CD14-positive monocyte (primary cell): ENCODE measurements at regions not wholly inside any gene's neighbourhood (a gene's known extent, or its start where the extent isn't known, plus 50 kb on each side); places are given as distances from the start of the nearest gene placed in this dataset.

Experiments used
- DNase-seq, 3 donors: peaks; one replicate each; pipeline ENCODE4 v3.0.0-alpha.2; 2011 to 2022
- H2AFZ ChIP-seq: 2 replicates; pipeline ENCODE4 v1.6.0; 2012; ENCODE audit warnings: mild to moderate bottlenecking, low read depth, low read length, inconsistent platforms; ENCODE audit not compliant: insufficient read depth, poor library complexity, severe bottlenecking
- H3K27ac ChIP-seq, 2 donors: 1 replicate in 1 of 2; 2 replicates in 1 of 2; pipeline ENCODE4 v1.5.1; 2012 to 2013; ENCODE audit warnings: low read length in 2 of 2, control low read depth in 1 of 2, inconsistent platforms in 1 of 2, low read depth in 1 of 2, mild to moderate bottlenecking in 1 of 2
- H3K27me3 ChIP-seq, 2 donors: one replicate each; pipeline versions ENCODE4 v1.6.0 to v1.6.1; 2011 to 2013; ENCODE audit warnings: low read length in 2 of 2; ENCODE audit not compliant: control insufficient read depth in 2 of 2, insufficient read depth in 2 of 2
- H3K36me3 ChIP-seq, 2 donors: replicated peaks in 1 of 2; 1 replicate in 1 of 2; 2 replicates in 1 of 2; pipeline versions ENCODE4 v1.5.1 to v1.6.1; 2012 to 2013; ENCODE audit warnings: low read length in 2 of 2, control low read depth in 1 of 2, inconsistent platforms in 1 of 2, mild to moderate bottlenecking in 1 of 2; ENCODE audit not compliant: insufficient read depth in 2 of 2, control insufficient read depth in 1 of 2
- H3K4me1 ChIP-seq, 2 donors: 1 replicate in 1 of 2; 2 replicates in 1 of 2; pipeline versions ENCODE4 v1.5.1 to v1.6.1; 2012 to 2013; ENCODE audit warnings: low read length in 2 of 2, control low read depth in 1 of 2, inconsistent platforms in 1 of 2, mild to moderate bottlenecking in 1 of 2, moderate library complexity in 1 of 2; ENCODE audit not compliant: insufficient read depth in 2 of 2, control insufficient read depth in 1 of 2
- H3K4me2 ChIP-seq: replicated peaks from 2 replicates; pipeline ENCODE3; 2012; ENCODE audit warnings: low read length, moderate library complexity, mild to moderate bottlenecking; ENCODE audit not compliant: poor library complexity, severe bottlenecking; ENCODE audit errors: extremely low read depth
- H3K4me3 ChIP-seq, 3 experiments: fragments of 200-600 bp in 1 of 3; sonication (generic) in 1 of 3; replicated peaks in 1 of 3; 1 replicate in 2 of 3; 2 replicates in 1 of 3; pipeline ENCODE4 v1.5.1; 2011 to 2013; ENCODE audit warnings: low read length in 3 of 3, mild to moderate bottlenecking in 3 of 3, control low read depth in 2 of 3, low read depth in 2 of 3, inconsistent platforms in 1 of 3, moderate library complexity in 1 of 3
- H3K79me2 ChIP-seq: 2 replicates; pipeline ENCODE4 v1.6.0; 2012; ENCODE audit warnings: mild to moderate bottlenecking, control low read depth, inconsistent platforms, low read length, moderate library complexity; ENCODE audit not compliant: insufficient read depth
- H3K9ac ChIP-seq: 2 replicates; pipeline ENCODE4 v1.6.0; 2017; ENCODE audit warnings: low read length, mild to moderate bottlenecking; ENCODE audit not compliant: insufficient read depth, poor library complexity, severe bottlenecking
- H3K9me3 ChIP-seq, 2 donors: replicated peaks in 1 of 2; 1 replicate in 1 of 2; 2 replicates in 1 of 2; pipeline versions ENCODE4 v1.5.1 to v1.6.1; 2012 to 2013; ENCODE audit warnings: low read length in 2 of 2, control low read depth in 1 of 2; ENCODE audit not compliant: control insufficient read depth in 1 of 2, insufficient read depth in 1 of 2
- H4K20me1 ChIP-seq: 2 replicates; pipeline ENCODE4 v1.6.0; 2012; ENCODE audit warnings: mild to moderate bottlenecking, low read length, control low read depth, moderate library complexity; ENCODE audit not compliant: insufficient read depth
- H3K27ac Mint-ChIP-seq, 7 donors: one replicate each; pipeline ENCODE4 v1.8.0; 2020; ENCODE audit warnings: mild to moderate bottlenecking in 7 of 7, mixed read lengths in 7 of 7, moderate library complexity in 6 of 7, inconsistent platforms in 2 of 7
- H3K27me3 Mint-ChIP-seq, 3 donors: one replicate each; pipeline ENCODE4 v1.8.0; 2021 to 2022; ENCODE audit warnings: low read depth in 3 of 3, mild to moderate bottlenecking in 3 of 3, mixed read lengths in 3 of 3, moderate library complexity in 3 of 3, inconsistent platforms in 1 of 3
- H3K36me3 Mint-ChIP-seq, 2 donors: one replicate each; pipeline ENCODE4 v1.8.0; 2020; ENCODE audit warnings: mixed read lengths in 2 of 2, inconsistent platforms in 1 of 2, mild to moderate bottlenecking in 1 of 2
- H3K4me1 Mint-ChIP-seq: one replicate; pipeline ENCODE4 v1.8.0; 2020; ENCODE audit warnings: mild to moderate bottlenecking, mixed read lengths
- H3K4me3 Mint-ChIP-seq, 2 donors: one replicate each; pipeline ENCODE4 v1.8.0; 2020; ENCODE audit warnings: mild to moderate bottlenecking in 2 of 2, mixed read lengths in 2 of 2, moderate library complexity in 1 of 2
- H3K9me3 Mint-ChIP-seq, 7 donors: one replicate each; pipeline ENCODE4 v1.8.0; 2020 to 2022; ENCODE audit warnings: mixed read lengths in 7 of 7, mild to moderate bottlenecking in 6 of 7, moderate library complexity in 6 of 7, inconsistent platforms in 2 of 7
- WGBS: methylation state at CpG from one replicate; pipeline ENCODE4 v1.1.5; 2013; ENCODE audit warnings: missing lambda C conversion rate; ENCODE audit not compliant: insufficient coverage; 5-methylcytosine and 5-hydroxymethylcytosine counted together
- intact Hi-C, 2 donors: fragments of 100-400 bp; cut with micrococcal nuclease; formaldehyde crosslinking; loops; one replicate each; pipeline versions ENCODE4 v1.15.0 to v1.15.1; 2023
- TF ChIP-seq, protein P1 (sequence below): fragments of 200-600 bp; IDR thresholded peaks from one replicate; pipeline ENCODE4 v1.8.0; 2022; ENCODE audit warnings: antibody characterized with exemption, mild to moderate bottlenecking

DNA sequence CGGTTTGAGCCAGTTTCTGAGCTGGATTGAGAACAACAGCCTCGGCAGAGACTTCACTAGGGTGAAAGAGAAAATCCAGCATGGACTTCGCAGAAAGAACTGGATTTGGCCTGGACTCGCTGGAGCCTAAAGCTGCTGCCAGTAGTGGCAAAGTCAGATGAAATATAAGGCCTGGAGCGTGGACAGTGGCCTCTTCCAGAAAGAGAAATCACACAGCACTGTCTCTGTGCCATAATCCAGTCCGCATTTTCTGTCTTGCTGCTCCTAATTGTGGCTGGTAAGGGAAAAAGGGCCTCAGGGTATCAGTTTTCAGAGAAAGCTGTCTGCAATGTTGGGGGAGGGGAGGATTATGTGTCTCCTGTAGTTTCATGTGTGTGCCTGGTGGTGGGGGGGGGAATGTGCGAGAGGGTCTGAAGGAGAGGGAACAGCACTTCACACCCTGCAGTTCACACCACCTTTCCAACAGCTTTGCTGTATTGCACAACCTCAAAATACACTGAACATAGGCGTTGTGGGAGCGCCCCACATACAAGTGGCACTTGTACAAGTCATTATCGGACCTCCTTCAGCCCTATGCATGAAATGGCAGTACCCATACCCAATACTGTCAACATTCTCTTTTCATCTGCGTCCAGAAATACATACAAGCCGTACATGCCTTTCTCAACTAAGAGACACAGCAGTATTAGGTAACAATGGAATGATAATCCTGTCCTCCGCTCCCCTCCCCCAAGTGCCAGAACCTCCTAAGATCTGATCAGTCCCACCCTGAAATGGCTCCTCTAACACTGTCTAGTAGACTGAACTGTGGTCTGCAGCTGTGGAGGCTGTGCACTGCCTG, 107.5 kb upstream of the ATF7IP start:
- Mint-ChIP-seq H3K4me1 (peaks cover 82% of the 10 kb centered on the region), H3K9me3 (peaks cover 10 to 31% (median 22%) of the 10 kb centered on the region in 7 donors), H3K27ac (peak overlapping the region; percentile 93 to 99 (median 98)), H3K36me3 (peaks cover 4 to 14% of the 10 kb centered on the region in 2 donors), H3K4me3 (peak overlapping the region; percentile 64 to 66), H3K27me3 (peaks cover 0 to 3% (median 0%) of the 10 kb centered on the region in 3 donors)
- DNase-seq: peak; percentile 87 to 91 (median 88)
- TF ChIP-seq, protein P1, sequence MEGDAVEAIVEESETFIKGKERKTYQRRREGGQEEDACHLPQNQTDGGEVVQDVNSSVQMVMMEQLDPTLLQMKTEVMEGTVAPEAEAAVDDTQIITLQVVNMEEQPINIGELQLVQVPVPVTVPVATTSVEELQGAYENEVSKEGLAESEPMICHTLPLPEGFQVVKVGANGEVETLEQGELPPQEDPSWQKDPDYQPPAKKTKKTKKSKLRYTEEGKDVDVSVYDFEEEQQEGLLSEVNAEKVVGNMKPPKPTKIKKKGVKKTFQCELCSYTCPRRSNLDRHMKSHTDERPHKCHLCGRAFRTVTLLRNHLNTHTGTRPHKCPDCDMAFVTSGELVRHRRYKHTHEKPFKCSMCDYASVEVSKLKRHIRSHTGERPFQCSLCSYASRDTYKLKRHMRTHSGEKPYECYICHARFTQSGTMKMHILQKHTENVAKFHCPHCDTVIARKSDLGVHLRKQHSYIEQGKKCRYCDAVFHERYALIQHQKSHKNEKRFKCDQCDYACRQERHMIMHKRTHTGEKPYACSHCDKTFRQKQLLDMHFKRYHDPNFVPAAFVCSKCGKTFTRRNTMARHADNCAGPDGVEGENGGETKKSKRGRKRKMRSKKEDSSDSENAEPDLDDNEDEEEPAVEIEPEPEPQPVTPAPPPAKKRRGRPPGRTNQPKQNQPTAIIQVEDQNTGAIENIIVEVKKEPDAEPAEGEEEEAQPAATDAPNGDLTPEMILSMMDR: no peak
- no peaks in the 10 kb centered on the region for H3K36me3 ChIP-seq
- peak overlapping the region; percentile 66 for H2AFZ ChIP-seq
- WGBS: 30% methylated on average over 8 of the region's 13 CpGs
- no peaks in the 10 kb centered on the region for H3K79me2 ChIP-seq
- H3K27ac ChIP-seq: peak overlapping the region; percentile 77 to 90
- H4K20me1 ChIP-seq: no peaks in the 10 kb centered on the region
- peak overlapping the region in 1 of 3 experiments; percentile 58 for H3K4me3 ChIP-seq
- H3K9ac ChIP-seq: peak overlapping the region; percentile 61
- H3K4me1 ChIP-seq: peaks cover 80 to 87% of the 10 kb centered on the region in 2 donors
- no peaks in the 10 kb centered on the region for H3K27me3 ChIP-seq
- peak overlapping the region; percentile 52 for H3K4me2 ChIP-seq
- intact Hi-C loops: loop anchor here (1.0 to 5.0 kb wide), 3 partner anchors 17 to 134 kb away; partner anchors contain the start of gene ATF7IP (in 2 of the 2)
- peaks cover 0 to 17% of the 10 kb centered on the region in 2 donors for H3K9me3 ChIP-seq

DNA sequence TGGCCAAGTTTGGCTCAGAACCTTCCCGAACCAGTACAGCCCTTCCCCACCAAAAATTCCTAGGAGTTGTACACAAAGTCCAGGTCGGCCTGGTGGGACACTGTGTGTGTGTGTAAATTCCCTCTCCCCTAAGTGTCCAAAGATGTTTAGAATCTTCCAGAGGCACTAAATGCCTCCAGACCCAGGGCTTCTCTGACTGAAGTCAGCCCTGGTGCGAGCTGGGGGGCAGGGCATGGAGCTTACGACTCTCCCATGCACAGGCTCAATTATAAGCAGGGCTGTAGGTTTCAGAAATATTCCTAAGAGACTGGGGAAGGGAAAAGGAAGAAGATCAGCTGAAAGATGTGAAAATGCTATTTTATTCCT, 106.9 kb upstream of the ATF7IP start:
- Histone ChIP-seq H3K9me3 (peaks cover 0 to 17% of the 10 kb centered on the region in 2 donors), H3K4me1 (peaks cover 74 to 81% of the 10 kb centered on the region in 2 donors), H3K4me2 (peak overlapping the region; percentile 52), H3K79me2 (no peaks in the 10 kb centered on the region), H3K9ac (no peak overlapping the region), H3K36me3 (no peaks in the 10 kb centered on the region), H3K27me3 (no peaks in the 10 kb centered on the region), H4K20me1 (no peaks in the 10 kb centered on the region), H3K27ac (peak overlapping the region; percentile 77 to 90), H2AFZ (peak overlapping the region; percentile 66), H3K4me3 (peak overlapping the region in 1 of 3 experiments; percentile 58)
- peaks cover 10 to 31% (median 23%) of the 10 kb centered on the region in 7 donors for H3K9me3 Mint-ChIP-seq
- peak overlapping the region in 1 of 2 donors; percentile 64 for H3K4me3 Mint-ChIP-seq
- no CpG with 5 or more reads among the region's 4 CpGs for WGBS
- peak overlapping the region; percentile 93 to 99 (median 98) for H3K27ac Mint-ChIP-seq
- peaks cover 4 to 14% of the 10 kb centered on the region in 2 donors for H3K36me3 Mint-ChIP-seq
- TF ChIP-seq, protein P1: no peak
- intact Hi-C loops: loop anchor here (1.0 to 5.0 kb wide), 3 partner anchors 17 to 134 kb away; partner anchors contain the start of gene ATF7IP (in 2 of the 2)
- peaks cover 79% of the 10 kb centered on the region for H3K4me1 Mint-ChIP-seq
- no peak for DNase-seq
- H3K27me3 Mint-ChIP-seq: peaks cover 0 to 3% (median 0%) of the 10 kb centered on the region in 3 donors
